GM19397 (cell line): ENCODE measurements at regions not wholly inside any gene's neighbourhood (a gene's known extent, or its start where the extent isn't known, plus 50 kb on each side); places are given as distances from the start of the nearest gene placed in this dataset.

Source experiments
- ATAC-seq: cut with Tn5 transposase; IDR thresholded peaks from one replicate; pipeline ENCODE4 v1.9.1; 2021; ENCODE audit warnings: mild to moderate bottlenecking, moderate library complexity; ENCODE audit not compliant: unreplicated experiment

GRCh38 chr7:19871102-19871501 lies 97.7 kb upstream of the TMEM196 start:
- no peak for ATAC-seq

GRCh38 chr7:19869979-19870378 lies 96.6 kb upstream of the TMEM196 start:
- ATAC-seq = peak; percentile 60

GRCh38 chr7:19853261-19853832 lies 79.9 kb upstream of the TMEM196 start:
- no peak for ATAC-seq

- no peak for ATAC-seq
These were observed 78.8 kb upstream of the TMEM196 start for GRCh38 chr7:19852192-19852591.

GRCh38 chr7:19851504-19851903 lies 78.1 kb upstream of the TMEM196 start:
- no peak for ATAC-seq

- no peak for ATAC-seq
These were observed 61.1 kb upstream of the TMEM196 start for GRCh38 chr7:19834566-19834965.

GRCh38 chr7:19830604-19831003 lies 57.2 kb upstream of the TMEM196 start:
- no peak for ATAC-seq
